ENCODE measurements at regions not wholly inside any gene's neighbourhood (a gene's known extent, or its start where the extent isn't known, plus 50 kb on each side); places are given as distances from the start of the nearest gene placed in this dataset.

GRCh38 chr6:28707387-28708282 is 182.0 kb downstream of the GPX5 start:
- no peak for DNase-seq (ENCODE audit: low spot score)

- no peak for DNase-seq (ENCODE audit: low spot score)
These were observed 184.0 kb downstream of the GPX5 start for GRCh38 chr6:28709478-28710349.

- no peak for DNase-seq (ENCODE audit: low spot score)
These were observed 184.9 kb downstream of the GPX5 start for GRCh38 chr6:28710466-28711191.

DNA sequence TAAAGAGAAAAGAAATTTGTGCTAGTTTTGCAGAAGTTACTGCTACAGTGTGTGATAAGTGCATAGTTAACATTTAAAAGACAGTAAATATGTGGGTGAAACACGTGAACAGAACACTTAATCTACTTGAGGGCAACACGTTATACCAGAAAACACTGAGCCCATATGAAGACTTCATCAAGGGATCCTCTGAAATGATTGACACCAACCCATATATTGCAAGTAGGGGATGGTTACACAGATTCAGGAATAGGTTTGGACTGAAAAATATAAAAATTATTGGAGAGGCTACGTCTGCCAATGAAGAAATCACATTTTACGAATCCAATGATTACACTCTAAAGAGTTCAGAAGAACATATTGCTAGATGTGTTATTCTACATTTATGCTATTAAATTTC is 185.6 kb downstream of the GPX5 start:
- DNase-seq (ENCODE audit: low spot score) = no peak

- DNase-seq (ENCODE audit: low spot score) = no peak
These were observed 186.2 kb downstream of the GPX5 start for GRCh38 chr6:28711788-28712341.

GRCh38 chr6:28712982-28713381 is 187.3 kb downstream of the GPX5 start:
- no peak for DNase-seq (ENCODE audit: low spot score)

GRCh38 chr6:28719275-28719940 is 193.7 kb downstream of the GPX5 start:
- DNase-seq (ENCODE audit: low spot score) = no peak

- no peak for DNase-seq (ENCODE audit: low spot score)
These were observed 194.9 kb downstream of the GPX5 start for GRCh38 chr6:28720357-28721231.

- DNase-seq (ENCODE audit: low spot score) = no peak
These were observed 195.7 kb downstream of the GPX5 start for GRCh38 chr6:28721372-28721771.

GRCh38 chr6:28724395-28724794 is 198.7 kb downstream of the GPX5 start:
- no peak for DNase-seq (ENCODE audit: low spot score)

DNA sequence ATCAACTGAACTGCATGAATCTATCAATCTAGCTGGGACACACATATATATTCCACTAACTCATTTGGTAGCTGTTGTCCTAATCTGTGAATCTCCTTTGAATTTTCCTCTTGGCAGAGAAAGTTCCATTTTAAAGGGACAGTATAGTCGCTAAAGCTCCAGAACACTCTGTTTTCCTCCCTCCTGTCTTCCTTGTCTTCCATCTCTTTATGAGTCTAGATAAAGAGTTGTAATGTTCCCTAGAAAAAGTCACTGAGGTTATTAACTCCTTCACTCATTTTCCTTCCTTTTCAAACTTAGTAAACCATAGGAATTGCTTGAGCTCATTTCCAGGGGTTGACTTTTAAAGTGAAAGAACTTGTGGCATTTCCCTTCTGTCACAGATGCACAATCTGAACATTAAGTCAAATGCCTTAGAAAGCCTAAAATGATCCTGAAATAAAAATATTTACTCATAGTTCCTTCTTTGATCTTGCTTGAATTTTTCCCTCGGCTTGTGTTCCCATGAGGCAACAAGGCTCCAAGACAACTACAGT is 198.4 kb downstream of the TRIM27 start:
- DNase-seq (ENCODE audit: low spot score) = no peak

DNA sequence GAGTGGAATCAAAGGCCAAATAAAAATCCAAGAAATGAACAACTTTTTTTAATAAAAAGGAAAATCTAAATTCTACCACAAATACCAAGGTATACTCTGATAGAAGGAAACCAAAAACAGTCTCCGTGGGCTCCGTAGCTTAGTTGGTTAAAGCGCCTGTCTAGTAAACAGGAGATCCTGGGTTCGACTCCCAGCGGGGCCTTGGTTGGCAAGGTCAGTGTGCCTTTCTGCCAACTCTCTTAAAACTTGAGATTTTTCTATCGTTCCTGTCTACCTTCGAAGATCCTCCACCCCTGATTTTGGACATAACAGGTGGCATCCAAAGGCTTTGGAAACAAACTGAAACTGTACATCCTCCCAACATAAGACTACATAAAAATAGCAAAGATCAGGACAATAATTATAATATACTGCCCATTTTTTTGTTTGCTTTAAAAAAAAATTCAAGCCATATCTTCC is 197.9 kb downstream of the TRIM27 start:
- no peak for DNase-seq (ENCODE audit: low spot score)

DNA sequence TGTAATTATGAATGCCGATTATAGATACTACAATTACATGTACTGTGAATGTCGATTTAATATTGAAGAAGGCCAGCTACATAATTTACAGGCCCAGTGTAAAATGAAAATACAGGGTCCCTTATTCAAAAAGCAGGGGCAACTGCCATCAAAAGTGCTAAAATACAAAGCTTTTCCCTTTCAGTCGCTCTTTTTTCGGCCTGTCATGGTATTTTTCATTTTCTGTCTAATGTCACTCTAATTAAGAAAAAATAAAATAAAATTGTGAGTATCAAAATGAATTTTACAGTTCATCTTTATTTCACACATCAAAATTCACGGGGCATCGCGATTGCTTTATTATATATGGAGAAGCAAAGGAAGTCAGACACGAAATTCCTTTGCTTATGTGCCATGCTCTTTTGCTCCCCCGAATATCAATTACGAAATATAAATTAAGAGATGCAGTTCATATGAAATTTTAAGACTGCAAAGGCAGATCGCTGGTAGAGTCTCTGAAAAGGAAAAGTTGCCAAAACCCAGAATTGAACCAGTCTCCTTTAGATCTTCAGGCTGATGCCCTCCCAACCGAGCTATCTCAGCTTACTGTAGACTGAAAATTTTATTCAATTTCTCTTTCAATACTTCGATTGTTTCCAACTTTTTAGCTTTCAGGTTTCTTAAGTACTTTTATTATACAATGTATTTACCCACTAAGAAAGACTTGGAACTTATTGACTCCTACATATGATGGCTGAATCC is 197.0 kb downstream of the TRIM27 start:
- DNase-seq (ENCODE audit: low spot score) = no peak

DNA sequence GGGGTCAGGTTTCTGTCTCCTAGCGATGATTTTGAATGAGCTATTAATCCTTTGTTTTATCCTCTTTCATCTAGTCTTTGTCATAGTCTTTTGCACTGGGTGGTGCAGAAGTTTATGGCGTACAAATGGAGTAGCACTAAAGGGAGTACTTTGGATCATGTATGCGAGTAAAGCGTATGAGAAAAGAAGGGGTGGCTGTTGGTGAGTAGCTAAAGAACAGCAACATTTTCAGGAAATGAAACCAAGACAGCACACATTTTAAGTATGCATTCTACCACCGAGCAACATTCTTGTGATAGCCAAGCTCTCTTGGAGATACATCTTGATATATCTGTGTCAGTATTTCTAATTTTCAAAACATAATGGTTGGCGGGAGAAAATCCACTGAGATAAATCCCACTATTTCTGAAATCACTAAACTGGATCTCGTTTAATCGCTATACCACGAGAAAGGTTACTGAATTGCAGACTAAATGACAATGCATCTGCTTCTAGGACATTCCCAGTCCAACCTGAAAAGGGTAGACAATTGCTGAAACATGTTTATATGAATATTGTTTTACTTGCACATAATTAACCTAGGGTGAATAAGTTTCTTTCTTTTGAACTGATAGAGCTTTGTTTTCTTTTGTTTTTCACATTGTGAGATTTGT is 196.1 kb downstream of the TRIM27 start:
- DNase-seq (ENCODE audit: low spot score) = no peak

DNA sequence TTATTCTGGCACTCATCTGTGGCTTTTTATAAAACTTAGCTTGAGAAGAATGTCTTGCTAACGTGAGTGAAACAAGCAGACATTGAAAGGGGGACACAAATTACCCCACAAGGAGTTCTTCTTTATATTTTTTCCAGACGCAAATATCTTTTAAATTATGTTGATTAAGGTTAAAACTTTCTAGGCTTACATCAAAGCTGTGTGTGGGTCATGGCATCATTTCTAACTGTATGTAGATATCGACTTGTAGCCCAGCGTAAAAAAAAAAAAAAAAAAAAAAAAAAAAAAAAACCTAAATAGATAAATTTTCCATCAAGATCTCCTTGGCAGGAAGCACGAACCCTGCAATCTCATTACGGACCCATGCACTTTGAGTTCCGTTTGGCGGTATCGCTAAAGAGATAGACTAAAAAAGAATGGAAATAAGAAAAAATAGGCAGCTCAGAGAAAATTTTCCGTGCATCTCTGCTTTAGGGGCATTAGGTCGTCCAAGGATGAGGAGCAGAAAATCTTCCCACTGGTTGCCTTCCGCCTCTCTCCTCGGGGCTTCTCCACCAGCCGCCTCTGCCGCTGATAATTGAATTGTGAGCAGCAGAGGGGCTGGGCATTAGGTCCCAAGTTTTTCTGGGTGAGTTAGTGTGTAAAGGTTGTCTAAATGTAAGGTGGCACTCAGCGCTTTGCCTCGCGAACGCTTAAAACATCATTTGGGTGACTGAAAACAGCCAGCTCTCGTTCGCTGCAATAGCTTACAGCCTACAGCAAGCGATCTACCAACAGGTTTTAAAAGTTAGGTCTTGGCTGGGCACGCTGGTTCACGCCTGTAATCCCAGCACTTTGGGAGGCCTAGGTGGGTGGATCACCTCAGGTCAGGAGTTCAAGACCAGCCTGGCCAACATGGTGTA is 194.0 kb downstream of the TRIM27 start:
- no peak for DNase-seq (ENCODE audit: low spot score)

DNA sequence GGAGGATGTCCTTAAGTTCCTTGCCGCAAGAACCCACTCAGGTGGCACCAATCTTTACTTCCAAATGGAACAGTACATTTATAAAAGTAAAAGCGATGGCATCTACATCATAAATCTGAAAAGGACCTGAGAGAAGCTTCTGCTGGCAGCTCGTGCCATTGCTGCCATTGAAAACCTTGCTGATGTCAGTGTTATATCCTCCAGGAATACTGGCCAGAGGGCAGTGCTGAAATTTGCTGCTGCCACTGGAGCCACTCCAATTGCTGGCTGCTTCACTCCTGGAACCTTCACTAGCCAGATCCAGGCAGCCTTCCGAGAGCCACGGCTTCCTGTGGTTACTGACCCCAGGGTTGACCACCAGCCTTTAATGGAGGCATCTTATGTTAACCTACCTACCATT is 191.7 kb downstream of the TRIM27 start:
- DNase-seq (ENCODE audit: low spot score) = no peak

DNA sequence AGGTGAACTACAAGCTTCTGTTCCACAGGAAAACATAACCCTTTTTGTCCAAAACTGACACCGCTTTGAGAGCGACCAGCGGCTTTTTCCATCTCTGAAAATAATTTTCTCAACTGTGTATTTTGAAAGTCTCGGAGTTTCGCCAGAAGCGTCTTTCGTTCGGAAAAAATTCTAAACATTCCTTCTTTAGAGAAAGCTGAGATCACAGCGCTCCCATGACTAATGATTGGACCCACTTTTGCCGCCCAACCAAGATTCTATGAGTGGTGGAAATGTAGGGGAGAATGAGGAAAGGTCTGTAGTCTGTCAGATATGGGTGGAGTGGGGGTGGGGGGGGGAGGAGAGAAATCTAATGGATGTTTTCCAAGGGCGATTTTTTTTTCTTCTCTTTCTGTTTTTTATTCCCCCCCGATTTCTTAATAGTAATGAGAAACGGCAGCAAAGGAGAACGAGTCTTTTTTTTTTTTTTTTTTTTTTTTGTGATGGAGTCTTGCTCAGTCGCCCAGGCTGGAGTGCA is 189.3 kb downstream of the TRIM27 start:
- DNase-seq (ENCODE audit: low spot score) = no peak
